H9 (cell line): ENCODE measurements at regions not wholly inside any gene's neighbourhood (a gene's known extent, or its start where the extent isn't known, plus 50 kb on each side); places are given as distances from the start of the nearest gene placed in this dataset.

Experiments used
- DNase-seq: peaks from one replicate; pipeline ENCODE4 v3.0.0-alpha.2; 2017
- H2AFZ ChIP-seq: one replicate; pipeline ENCODE4 v1.6.1; 2013; ENCODE audit warnings: mild to moderate bottlenecking, low read length, control low read depth, moderate library complexity
- H2AK5ac ChIP-seq: 2 replicates; pipeline ENCODE4 v1.6.1; 2013; ENCODE audit warnings: low read length, control low read depth, mixed read lengths; ENCODE audit not compliant: insufficient read length
- H2BK120ac ChIP-seq: one replicate; pipeline ENCODE4 v1.6.1; 2013; ENCODE audit warnings: low read depth, mild to moderate bottlenecking, low read length, control low read depth, inconsistent platforms; ENCODE audit not compliant: poor library complexity, severe bottlenecking
- H2BK12ac ChIP-seq: 2 replicates; pipeline ENCODE4 v1.6.1; 2013; ENCODE audit warnings: low read length, control low read depth, mixed read lengths, low read depth; ENCODE audit not compliant: insufficient read length
- H2BK15ac ChIP-seq: 2 replicates; pipeline ENCODE4 v1.6.1; 2013; ENCODE audit warnings: low read depth, low read length, control low read depth
- H2BK20ac ChIP-seq: one replicate; pipeline ENCODE4 v1.6.1; 2013; ENCODE audit warnings: low read depth, mild to moderate bottlenecking, low read length, control low read depth, inconsistent platforms; ENCODE audit not compliant: poor library complexity, severe bottlenecking
- H2BK5ac ChIP-seq: 2 replicates; pipeline ENCODE4 v1.6.1; 2013; ENCODE audit warnings: low read length, control low read depth, mixed read lengths; ENCODE audit not compliant: insufficient read length
- H3K14ac ChIP-seq: 2 replicates; pipeline ENCODE4 v1.6.1; 2013; ENCODE audit warnings: low read length, control low read depth; ENCODE audit not compliant: insufficient read depth
- H3K18ac ChIP-seq: 2 replicates; pipeline ENCODE4 v1.6.1; 2013; ENCODE audit warnings: low read depth, mild to moderate bottlenecking, mixed read lengths, low read length, control low read depth; ENCODE audit not compliant: insufficient read length
- H3K23ac ChIP-seq: 2 replicates; pipeline ENCODE4 v1.6.1; 2013; ENCODE audit warnings: low read length, control low read depth, mixed read lengths, low read depth; ENCODE audit not compliant: insufficient read length
- H3K23me2 ChIP-seq: 2 replicates; pipeline ENCODE4 v1.6.1; 2013; ENCODE audit warnings: low read depth, mild to moderate bottlenecking, mixed read lengths, low read length, control low read depth; ENCODE audit not compliant: insufficient read length, poor library complexity, severe bottlenecking
- H3K27ac ChIP-seq: 2 replicates; pipeline ENCODE4 v1.5.1; 2013; ENCODE audit warnings: low read length, control low read depth, mixed read lengths, low read depth; ENCODE audit not compliant: insufficient read length
- H3K27me3 ChIP-seq: 2 replicates; pipeline ENCODE4 v1.6.1; 2013; ENCODE audit warnings: low read length, control low read depth, inconsistent platforms; ENCODE audit not compliant: insufficient read depth
- H3K4ac ChIP-seq: 2 replicates; pipeline ENCODE4 v1.6.1; 2013; ENCODE audit warnings: low read depth, mild to moderate bottlenecking, control low read depth, inconsistent platforms, low read length, moderate library complexity
- H3K4me1 ChIP-seq: 2 replicates; pipeline ENCODE4 v1.6.1; 2013; ENCODE audit warnings: low read length, control low read depth, inconsistent platforms; ENCODE audit not compliant: insufficient read depth
- H3K4me2 ChIP-seq: 2 replicates; pipeline ENCODE4 v1.6.1; 2013; ENCODE audit warnings: low read length, control low read depth, mixed read lengths; ENCODE audit not compliant: insufficient read length, insufficient read depth
- H3K56ac ChIP-seq: 2 replicates; pipeline ENCODE4 v1.6.1; 2013; ENCODE audit warnings: low read depth, mild to moderate bottlenecking, mixed read lengths, low read length, control low read depth; ENCODE audit not compliant: insufficient read length
- H3K79me1 ChIP-seq: 2 replicates; pipeline ENCODE4 v1.6.1; 2013; ENCODE audit warnings: low read depth, mild to moderate bottlenecking, moderate library complexity, low read length, control low read depth, inconsistent platforms; ENCODE audit not compliant: insufficient read depth, poor library complexity, severe bottlenecking
- H3K79me2 ChIP-seq: 2 replicates; pipeline ENCODE4 v1.6.1; 2013; ENCODE audit warnings: low read length, control low read depth, inconsistent platforms; ENCODE audit not compliant: insufficient read depth
- H3K9ac ChIP-seq: 2 replicates; pipeline ENCODE4 v1.6.1; 2013; ENCODE audit warnings: low read length, control low read depth, mixed read lengths; ENCODE audit not compliant: insufficient read length; ENCODE audit errors: extremely low read depth
- H3K9me3 ChIP-seq: one replicate; pipeline ENCODE4 v1.6.1; 2013; ENCODE audit warnings: low read depth, low read length, inconsistent platforms; ENCODE audit not compliant: control insufficient read depth
- H3T11ph ChIP-seq: one replicate; pipeline ENCODE4 v1.6.1; 2013; ENCODE audit warnings: mild to moderate bottlenecking, low read length, control low read depth, inconsistent platforms
- H4K20me1 ChIP-seq: one replicate; pipeline ENCODE4 v1.6.1; 2013; ENCODE audit not compliant: control insufficient read depth, insufficient read length, insufficient read depth
- H4K5ac ChIP-seq: 2 replicates; pipeline ENCODE4 v1.6.1; 2013; ENCODE audit warnings: low read depth, mild to moderate bottlenecking, mixed read lengths, low read length, control low read depth; ENCODE audit not compliant: insufficient read length
- H4K8ac ChIP-seq: replicated peaks from 2 replicates; pipeline ENCODE4 v1.6.1; 2013; ENCODE audit warnings: low read length, control low read depth, mixed read lengths, low read depth; ENCODE audit not compliant: insufficient read length
- H4K91ac ChIP-seq: 2 replicates; pipeline ENCODE4 v1.6.1; 2013; ENCODE audit warnings: low read depth, mild to moderate bottlenecking, moderate library complexity, mixed read lengths, low read length, control low read depth; ENCODE audit not compliant: insufficient read length
- H3K27ac Mint-ChIP-seq, 3 experiments: 2 replicates in 2 of 3; 3 replicates in 1 of 3; pipeline ENCODE4 v1.8.0; 2020 to 2021; ENCODE audit warnings: mixed read lengths in 3 of 3, mild to moderate bottlenecking in 1 of 3, moderate library complexity in 1 of 3
- H3K27me3 Mint-ChIP-seq: 2 replicates; pipeline ENCODE4 v1.8.0; 2021; ENCODE audit warnings: low read depth, mild to moderate bottlenecking, moderate library complexity, mixed read lengths
- H3K36me3 Mint-ChIP-seq, 3 experiments: 2 replicates in 2 of 3; 3 replicates in 1 of 3; pipeline ENCODE4 v1.8.0; 2020 to 2021; ENCODE audit warnings: low read depth in 3 of 3, mixed read lengths in 3 of 3; ENCODE audit not compliant: insufficient read depth in 1 of 3
- H3K4me1 Mint-ChIP-seq, 2 experiments: 2 replicates each; pipeline ENCODE4 v1.8.0; 2020; ENCODE audit warnings: mixed read lengths in 2 of 2
- H3K4me3 Mint-ChIP-seq, 2 experiments: 2 replicates in 1 of 2; 3 replicates in 1 of 2; pipeline ENCODE4 v1.8.0; 2020 to 2021; ENCODE audit warnings: mild to moderate bottlenecking in 2 of 2, mixed read lengths in 2 of 2, moderate library complexity in 1 of 2
- H3K9me3 Mint-ChIP-seq, 2 experiments: 2 replicates in 1 of 2; 3 replicates in 1 of 2; pipeline ENCODE4 v1.8.0; 2020; ENCODE audit warnings: mild to moderate bottlenecking in 2 of 2, mixed read lengths in 2 of 2, moderate library complexity in 1 of 2
- WGBS: extraction: QIAGEN DNeasy Blood & Tissue Kit; methylation state at CpG from one replicate; pipeline ENCODE4 v1.1.7; 2013; ENCODE audit warnings: missing lambda C conversion rate, low lambda C conversion rate, mixed read lengths; ENCODE audit not compliant: insufficient read length; ENCODE audit errors: extremely low coverage; 5-methylcytosine and 5-hydroxymethylcytosine counted together
- TF ChIP-seq, protein P1 (sequence below): fragments of 200-600 bp; sonication (generic); conservative IDR thresholded peaks from 3 replicates; pipeline ENCODE4 v1.8.0; 2021; ENCODE audit warnings: antibody characterized with exemption, mild to moderate bottlenecking

DNA sequence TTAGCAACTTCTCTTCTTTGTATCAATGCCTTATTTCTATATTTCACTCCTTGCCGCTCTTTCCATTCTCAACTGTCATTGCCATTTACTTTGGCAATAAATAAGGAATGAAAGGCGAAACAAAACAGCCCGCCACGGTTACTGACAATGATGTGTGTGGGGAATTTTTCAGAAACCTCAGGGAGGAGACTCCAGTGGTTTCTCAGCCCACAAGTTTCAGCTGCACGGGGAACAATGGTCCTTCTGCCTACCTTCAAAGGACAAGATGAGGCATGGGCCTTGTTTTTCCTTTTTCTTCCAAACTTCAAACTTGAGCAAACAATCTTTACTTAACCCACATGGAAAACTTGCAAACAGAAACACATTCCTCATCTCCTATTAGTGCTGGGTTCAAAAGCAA lies 409.4 kb downstream of the METTL15 start:
- no peak overlapping the region for H2BK120ac ChIP-seq
- H3K4me2 ChIP-seq, result no peak overlapping the region
- H3K9me3 Mint-ChIP-seq, result peaks cover 16 to 19% of the 10 kb centered on the region in 2 experiments
- H2BK20ac ChIP-seq, result no peak overlapping the region
- no peak for DNase-seq
- TF ChIP-seq, protein P1, sequence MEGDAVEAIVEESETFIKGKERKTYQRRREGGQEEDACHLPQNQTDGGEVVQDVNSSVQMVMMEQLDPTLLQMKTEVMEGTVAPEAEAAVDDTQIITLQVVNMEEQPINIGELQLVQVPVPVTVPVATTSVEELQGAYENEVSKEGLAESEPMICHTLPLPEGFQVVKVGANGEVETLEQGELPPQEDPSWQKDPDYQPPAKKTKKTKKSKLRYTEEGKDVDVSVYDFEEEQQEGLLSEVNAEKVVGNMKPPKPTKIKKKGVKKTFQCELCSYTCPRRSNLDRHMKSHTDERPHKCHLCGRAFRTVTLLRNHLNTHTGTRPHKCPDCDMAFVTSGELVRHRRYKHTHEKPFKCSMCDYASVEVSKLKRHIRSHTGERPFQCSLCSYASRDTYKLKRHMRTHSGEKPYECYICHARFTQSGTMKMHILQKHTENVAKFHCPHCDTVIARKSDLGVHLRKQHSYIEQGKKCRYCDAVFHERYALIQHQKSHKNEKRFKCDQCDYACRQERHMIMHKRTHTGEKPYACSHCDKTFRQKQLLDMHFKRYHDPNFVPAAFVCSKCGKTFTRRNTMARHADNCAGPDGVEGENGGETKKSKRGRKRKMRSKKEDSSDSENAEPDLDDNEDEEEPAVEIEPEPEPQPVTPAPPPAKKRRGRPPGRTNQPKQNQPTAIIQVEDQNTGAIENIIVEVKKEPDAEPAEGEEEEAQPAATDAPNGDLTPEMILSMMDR, result no peak
- H2BK15ac ChIP-seq, result no peak overlapping the region
- no CpG with 5 or more reads among the region's 5 CpGs for WGBS
- H4K5ac ChIP-seq, result no peak overlapping the region
- no peak overlapping the region for H4K91ac ChIP-seq
- H3K56ac ChIP-seq, result no peak overlapping the region
- H2BK12ac ChIP-seq, result no peak overlapping the region
- no peaks in the 10 kb centered on the region for H3K4me1 ChIP-seq
- H3K36me3 Mint-ChIP-seq, result peaks cover 9 to 15% (median 12%) of the 10 kb centered on the region in 3 experiments
- no peak overlapping the region for H3K27ac Mint-ChIP-seq
- H3K79me1 ChIP-seq, result no peaks in the 10 kb centered on the region
- H3T11ph ChIP-seq, result no peak overlapping the region
- no peak overlapping the region for H3K9ac ChIP-seq
- no peak overlapping the region for H3K18ac ChIP-seq
- no peak overlapping the region for H3K14ac ChIP-seq
- H3K23ac ChIP-seq, result no peak overlapping the region
- no peak overlapping the region for H2BK5ac ChIP-seq
- H3K79me2 ChIP-seq, result no peaks in the 10 kb centered on the region
- H2AK5ac ChIP-seq, result no peak overlapping the region
- H3K27me3 ChIP-seq, result no peaks in the 10 kb centered on the region
- no peak overlapping the region for H3K4me3 Mint-ChIP-seq
- H3K23me2 ChIP-seq, result no peaks in the 10 kb centered on the region
- H3K4ac ChIP-seq, result no peak overlapping the region
- peaks cover 8% of the 10 kb centered on the region for H3K9me3 ChIP-seq
- no peaks in the 10 kb centered on the region for H4K20me1 ChIP-seq
- H2AFZ ChIP-seq, result no peak overlapping the region
- no peak overlapping the region for H4K8ac ChIP-seq
- no peak overlapping the region for H3K27ac ChIP-seq
- H3K4me1 Mint-ChIP-seq, result no peaks in the 10 kb centered on the region; a peak in 1 of 4 replicates
- H3K27me3 Mint-ChIP-seq, result no peaks in the 10 kb centered on the region; the same call in none of the 2 replicates
